ENCODE measurements at regions not wholly inside any gene's neighbourhood (a gene's known extent, or its start where the extent isn't known, plus 50 kb on each side); places are given as distances from the start of the nearest gene placed in this dataset.
"Not testable (repeated sequence)": the region's sequence is repeated elsewhere in the genome, so short reads cannot be mapped to it uniquely, and the experiment has no call there.

- WGBS, 10 experiments = 53 to 100% (median 80%) methylated on average over 1 to 2 of the region's 2 CpGs
- no peaks in the 10 kb centered on the region for H3K4me1 ChIP-seq (replicated peaks in 1 of 2)
- no peak overlapping the region for H3K4me3 ChIP-seq
- in situ Hi-C loops (cut with MboI; ENCODE audit: low pct_unique_long_range_greater_than_20kb in 2 of 9, low sequenced_read_pairs in 9 of 9, unreplicated experiment in 9 of 9) = no loop called here
- ATAC-seq (replicated peaks in 6 of 8) = no peak
- H3K27ac ChIP-seq = no peak overlapping the region
Measured at GRCh38 chr20:11176431-11176830, 502.6 kb upstream of the JAG1 start.

GRCh38 chr20:11178946-11179654 is 505.3 kb upstream of the JAG1 start:
- WGBS, 10 experiments = 67 to 100% (median 94%) methylated on average over 1 to 3 of the region's 3 CpGs; no CpG with 5 or more reads in 2 of the 10 experiments
- H3K27ac ChIP-seq = no peak overlapping the region
- ATAC-seq (replicated peaks in 6 of 8) = peak in 7 of 8 experiments; percentile 53 to 80 (median 65)
- H3K4me3 ChIP-seq = no peak overlapping the region
- no peaks in the 10 kb centered on the region for H3K4me1 ChIP-seq (replicated peaks in 1 of 2)
- in situ Hi-C loops (cut with MboI; ENCODE audit: low pct_unique_long_range_greater_than_20kb in 2 of 9, low sequenced_read_pairs in 9 of 9, unreplicated experiment in 9 of 9) = no loop called here

- H3K27ac ChIP-seq = no peak overlapping the region
- in situ Hi-C loops (cut with MboI; ENCODE audit: low pct_unique_long_range_greater_than_20kb in 2 of 9, low sequenced_read_pairs in 9 of 9, unreplicated experiment in 9 of 9) = no loop called here
- ATAC-seq (replicated peaks in 6 of 8) = no peak
- H3K4me1 ChIP-seq (replicated peaks in 1 of 2) = no peaks in the 10 kb centered on the region
- H3K4me3 ChIP-seq = no peak overlapping the region
Measured at GRCh38 chr20:11180186-11180585, 506.4 kb upstream of the JAG1 start.

GRCh38 chr20:11181129-11181528 is 507.3 kb upstream of the JAG1 start:
- 7 to 88% (median 64%) methylated on average over 1 to 3 of the region's 3 CpGs for WGBS, 10 experiments
- H3K27ac ChIP-seq; ATAC-seq (replicated peaks in 6 of 8); H3K4me1 ChIP-seq (replicated peaks in 1 of 2); H3K4me3 ChIP-seq; in situ Hi-C loops (cut with MboI; ENCODE audit: low pct_unique_long_range_greater_than_20kb in 2 of 9, low sequenced_read_pairs in 9 of 9, unreplicated experiment in 9 of 9): not testable (repeated sequence)

- in situ Hi-C loops (cut with MboI; ENCODE audit: low pct_unique_long_range_greater_than_20kb in 2 of 9, low sequenced_read_pairs in 9 of 9, unreplicated experiment in 9 of 9) = no loop called here
- ATAC-seq (replicated peaks in 6 of 8) = no peak
Measured at GRCh38 chr20:11181966-11182365, 508.2 kb upstream of the JAG1 start.

GRCh38 chr20:11182720-11183119 is 508.9 kb upstream of the JAG1 start:
- no peak overlapping the region for H3K27ac ChIP-seq
- 8 to 100% (median 100%) methylated on average over 1 of the region's 1 CpG; no CpG with 5 or more reads in 3 of the 10 experiments for WGBS, 10 experiments
- no peak overlapping the region for H3K4me3 ChIP-seq
- H3K4me1 ChIP-seq (replicated peaks in 1 of 2) = no peaks in the 10 kb centered on the region
- in situ Hi-C loops (cut with MboI; ENCODE audit: low pct_unique_long_range_greater_than_20kb in 2 of 9, low sequenced_read_pairs in 9 of 9, unreplicated experiment in 9 of 9) = no loop called here
- ATAC-seq (replicated peaks in 6 of 8) = peak in 1 of 8 experiments; percentile 26

More at GRCh38 chr20:11181966-11182365, 508.2 kb upstream of the JAG1 start:
- Histone ChIP-seq H3K4me3 (no peak overlapping the region), H3K27ac (no peak overlapping the region), H3K4me1 (replicated peaks in 1 of 2) (no peaks in the 10 kb centered on the region)
- 40 to 100% (median 92%) methylated on average over 1 to 3 of the region's 3 CpGs for WGBS, 10 experiments

- in situ Hi-C loops (cut with MboI; ENCODE audit: low pct_unique_long_range_greater_than_20kb in 2 of 9, low sequenced_read_pairs in 9 of 9, unreplicated experiment in 9 of 9) = no loop called here
- Histone ChIP-seq H3K27ac (no peak overlapping the region), H3K4me1 (replicated peaks in 1 of 2) (no peaks in the 10 kb centered on the region), H3K4me3 (no peak overlapping the region)
- no peak for ATAC-seq (replicated peaks in 6 of 8)
- WGBS, 10 experiments = 50 to 100% (median 72%) methylated on average over 1 to 3 of the region's 3 CpGs; no CpG with 5 or more reads in 2 of the 10 experiments
Measured at GRCh38 chr20:11186301-11187008, 512.7 kb upstream of the JAG1 start.

- 31 to 96% (median 67%) methylated on average over 3 to 8 of the region's 8 CpGs; no CpG with 5 or more reads in 1 of the 10 experiments for WGBS, 10 experiments
- H3K4me1 ChIP-seq (replicated peaks in 1 of 2) = no peaks in the 10 kb centered on the region
- no peak overlapping the region for H3K4me3 ChIP-seq
- in situ Hi-C loops (cut with MboI; ENCODE audit: low pct_unique_long_range_greater_than_20kb in 2 of 9, low sequenced_read_pairs in 9 of 9, unreplicated experiment in 9 of 9) = no loop called here
- H3K27ac ChIP-seq = no peak overlapping the region
- ATAC-seq (replicated peaks in 6 of 8) = peak in 6 of 8 experiments; percentile 41 to 67 (median 56)
Measured at GRCh38 chr20:11188843-11189603, 515.2 kb upstream of the JAG1 start.

- H3K4me3 ChIP-seq = no peak overlapping the region
- no peak overlapping the region for H3K27ac ChIP-seq
- no peak for ATAC-seq (replicated peaks in 6 of 8)
- in situ Hi-C loops (cut with MboI; ENCODE audit: low pct_unique_long_range_greater_than_20kb in 2 of 9, low sequenced_read_pairs in 9 of 9, unreplicated experiment in 9 of 9) = no loop called here
- peaks cover 0 to 5% of the 10 kb centered on the region in 2 donors for H3K4me1 ChIP-seq (replicated peaks in 1 of 2)
- WGBS, 10 experiments = 0 to 100% (median 88%) methylated on average over 1 to 2 of the region's 2 CpGs; no CpG with 5 or more reads in 2 of the 10 experiments
Measured at GRCh38 chr20:11190741-11191140, 516.9 kb upstream of the JAG1 start.

- in situ Hi-C loops (cut with MboI; ENCODE audit: low pct_unique_long_range_greater_than_20kb in 2 of 9, low sequenced_read_pairs in 9 of 9, unreplicated experiment in 9 of 9) = no loop called here
- H3K27ac ChIP-seq = no peak overlapping the region
Measured at GRCh38 chr20:11192106-11192505, 518.3 kb upstream of the JAG1 start.

GRCh38 chr20:11193241-11193640 is 519.4 kb upstream of the JAG1 start:
- in situ Hi-C loops (cut with MboI; ENCODE audit: low pct_unique_long_range_greater_than_20kb in 2 of 9, low sequenced_read_pairs in 9 of 9, unreplicated experiment in 9 of 9) = no loop called here
- H3K27ac ChIP-seq = no peak overlapping the region
- no peak for ATAC-seq (replicated peaks in 6 of 8)
- peaks cover 0 to 5% of the 10 kb centered on the region in 2 donors for H3K4me1 ChIP-seq (replicated peaks in 1 of 2)
- H3K4me3 ChIP-seq = no peak overlapping the region

More at GRCh38 chr20:11192106-11192505, 518.3 kb upstream of the JAG1 start:
- no peak for ATAC-seq (replicated peaks in 6 of 8)
- Histone ChIP-seq H3K4me1 (replicated peaks in 1 of 2) (peaks cover 0 to 5% of the 10 kb centered on the region in 2 donors), H3K4me3 (no peak overlapping the region)
- WGBS, 10 experiments = 80 to 100% (median 100%) methylated on average over 1 of the region's 1 CpG; no CpG with 5 or more reads in 4 of the 10 experiments

GRCh38 chr20:11195169-11195568 is 521.4 kb upstream of the JAG1 start:
- ATAC-seq (replicated peaks in 6 of 8) = peak in 4 of 8 experiments; percentile 35 to 83 (median 50)
- 8 to 100% (median 75%) methylated on average over 1 to 6 of the region's 6 CpGs; no CpG with 5 or more reads in 3 of the 10 experiments for WGBS, 10 experiments
- H3K4me1 ChIP-seq (replicated peaks in 1 of 2) = peaks cover 0 to 5% of the 10 kb centered on the region in 2 donors
- no peak overlapping the region for H3K27ac ChIP-seq
- H3K4me3 ChIP-seq = no peak overlapping the region
- in situ Hi-C loops (cut with MboI; ENCODE audit: low pct_unique_long_range_greater_than_20kb in 2 of 9, low sequenced_read_pairs in 9 of 9, unreplicated experiment in 9 of 9) = no loop called here

Data from motor neuron (in vitro differentiated cells).